ENCODE measurements at regions not wholly inside any gene's neighbourhood (a gene's known extent, or its start where the extent isn't known, plus 50 kb on each side); places are given as distances from the start of the nearest gene placed in this dataset.

DNA sequence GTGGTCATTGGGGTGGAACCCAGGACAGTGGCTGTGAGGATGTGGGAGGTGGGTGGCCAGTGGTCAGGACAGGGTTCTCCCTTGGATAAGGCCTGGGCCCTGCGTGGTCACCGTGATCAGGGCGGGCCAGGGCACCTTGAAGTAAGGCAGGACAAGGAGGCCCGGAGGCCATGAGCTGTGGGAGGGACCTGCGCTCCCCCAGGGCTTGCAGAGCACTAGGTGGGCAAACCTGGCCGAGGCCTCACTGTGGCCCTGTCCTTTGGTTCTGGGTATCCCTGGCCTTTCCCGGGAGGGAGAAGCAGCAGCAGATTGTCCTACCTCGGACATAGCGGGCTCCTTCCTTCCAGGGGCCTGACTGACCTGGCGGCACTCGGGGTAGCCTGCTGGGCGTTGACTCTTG is 144.8 kb upstream of the RET start:
- Histone ChIP-seq H3K27me3 (ENCODE audit: control insufficient read depth in 2 of 2, insufficient read depth in 2 of 2, low read length in 2 of 2) (peaks cover 0 to 29% of the 10 kb centered on the region in 2 donors), H3K4me3 (replicated peaks in 1 of 3; ENCODE audit: low read depth in 2 of 3, low read length in 3 of 3) (no peak overlapping the region), H3K9me3 (replicated peaks in 1 of 2; ENCODE audit: control insufficient read depth in 1 of 2, insufficient read depth in 1 of 2, low read length in 2 of 2) (peaks cover 0 to 3% of the 10 kb centered on the region in 2 donors), H3K79me2 (ENCODE audit: insufficient read depth, low read length) (no peaks in the 10 kb centered on the region), H3K4me1 (ENCODE audit: control insufficient read depth in 1 of 2, insufficient read depth in 2 of 2, low read length in 2 of 2) (peaks cover 12 to 27% of the 10 kb centered on the region in 2 donors), H3K36me3 (replicated peaks in 1 of 2; ENCODE audit: control insufficient read depth in 1 of 2, insufficient read depth in 2 of 2, low read length in 2 of 2) (no peaks in the 10 kb centered on the region), H4K20me1 (ENCODE audit: insufficient read depth, low read length) (no peaks in the 10 kb centered on the region), H3K4me2 (replicated peaks; ENCODE audit: extremely low read depth, low read length, poor library complexity, severe bottlenecking) (no peak overlapping the region), H3K9ac (ENCODE audit: insufficient read depth, low read length, poor library complexity, severe bottlenecking) (no peak overlapping the region), H3K27ac (ENCODE audit: low read depth in 1 of 2, low read length in 2 of 2) (no peak overlapping the region), H2AFZ (ENCODE audit: insufficient read depth, low read depth, low read length, poor library complexity, severe bottlenecking) (no peak overlapping the region)
- Mint-ChIP-seq H3K4me1 (peaks cover 25% of the 10 kb centered on the region), H3K36me3 (peaks cover 0 to 2% of the 10 kb centered on the region in 2 donors), H3K27me3 (ENCODE audit: low read depth in 3 of 3) (peaks cover 30 to 41% (median 33%) of the 10 kb centered on the region in 3 donors), H3K27ac (no peak overlapping the region), H3K9me3 (peaks cover 0 to 9% (median 3%) of the 10 kb centered on the region in 7 donors), H3K4me3 (no peak overlapping the region)
- TF ChIP-seq, protein P1, sequence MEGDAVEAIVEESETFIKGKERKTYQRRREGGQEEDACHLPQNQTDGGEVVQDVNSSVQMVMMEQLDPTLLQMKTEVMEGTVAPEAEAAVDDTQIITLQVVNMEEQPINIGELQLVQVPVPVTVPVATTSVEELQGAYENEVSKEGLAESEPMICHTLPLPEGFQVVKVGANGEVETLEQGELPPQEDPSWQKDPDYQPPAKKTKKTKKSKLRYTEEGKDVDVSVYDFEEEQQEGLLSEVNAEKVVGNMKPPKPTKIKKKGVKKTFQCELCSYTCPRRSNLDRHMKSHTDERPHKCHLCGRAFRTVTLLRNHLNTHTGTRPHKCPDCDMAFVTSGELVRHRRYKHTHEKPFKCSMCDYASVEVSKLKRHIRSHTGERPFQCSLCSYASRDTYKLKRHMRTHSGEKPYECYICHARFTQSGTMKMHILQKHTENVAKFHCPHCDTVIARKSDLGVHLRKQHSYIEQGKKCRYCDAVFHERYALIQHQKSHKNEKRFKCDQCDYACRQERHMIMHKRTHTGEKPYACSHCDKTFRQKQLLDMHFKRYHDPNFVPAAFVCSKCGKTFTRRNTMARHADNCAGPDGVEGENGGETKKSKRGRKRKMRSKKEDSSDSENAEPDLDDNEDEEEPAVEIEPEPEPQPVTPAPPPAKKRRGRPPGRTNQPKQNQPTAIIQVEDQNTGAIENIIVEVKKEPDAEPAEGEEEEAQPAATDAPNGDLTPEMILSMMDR (IDR thresholded peaks at IDR 0.05) = no peak
- DNase-seq = no peak
- 91% methylated on average over 7 of the region's 12 CpGs for WGBS (ENCODE audit: insufficient coverage)
- intact Hi-C loops (cut with micrococcal nuclease) = loop anchor here in 1 of 2 donors (10.0 kb wide), 1 partner anchor 83 kb away; no protein-coding TSS in a partner anchor

DNA sequence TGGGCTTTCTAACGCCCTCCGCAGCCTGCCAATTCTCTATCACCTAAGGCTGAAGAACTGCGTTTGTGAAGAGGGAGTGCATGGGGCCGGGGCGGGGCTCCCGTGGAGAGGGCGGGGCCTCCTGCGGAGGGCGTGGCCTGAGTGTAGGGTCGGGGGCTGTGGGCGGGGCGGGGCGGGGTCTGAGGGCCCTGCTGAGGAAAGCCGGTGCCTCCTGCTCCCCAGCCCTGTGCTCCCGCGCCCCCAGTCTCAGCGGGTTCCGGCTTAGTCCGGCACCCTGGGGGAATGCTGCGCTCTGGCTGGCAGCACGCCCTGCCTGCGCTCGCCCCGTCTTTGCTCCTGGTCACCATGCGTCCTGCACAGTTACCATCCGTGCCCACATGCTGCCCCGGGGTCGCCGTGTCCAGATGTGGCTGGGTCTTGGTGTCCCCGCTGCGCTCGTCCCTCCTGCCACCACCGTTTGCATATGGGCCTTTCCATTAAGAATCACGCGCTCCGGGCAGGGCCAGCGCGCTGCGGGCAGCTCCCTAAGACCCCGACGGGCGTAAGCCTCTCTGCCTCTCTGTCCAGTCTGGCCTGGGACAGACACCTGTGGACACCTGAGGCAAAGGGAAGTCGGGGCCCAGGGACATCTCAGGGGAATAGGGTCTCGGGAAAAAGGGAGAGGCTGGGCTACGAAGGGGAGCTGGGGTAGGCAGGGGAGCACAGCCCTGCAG is 144.0 kb upstream of the RET start:
- 4% methylated on average over 33 of the region's 45 CpGs for WGBS (ENCODE audit: insufficient coverage)
- peak overlapping the region; percentile 86 to 95 for H3K4me3 Mint-ChIP-seq
- H3K9ac ChIP-seq (ENCODE audit: insufficient read depth, low read length, poor library complexity, severe bottlenecking) = peak overlapping the region; percentile 4
- intact Hi-C loops (cut with micrococcal nuclease) = loop anchor here in 1 of 2 donors (10.0 kb wide), 1 partner anchor 82 kb away; no protein-coding TSS in a partner anchor
- peaks cover 25% of the 10 kb centered on the region for H3K4me1 Mint-ChIP-seq
- peaks cover 12 to 27% of the 10 kb centered on the region in 2 donors for H3K4me1 ChIP-seq (ENCODE audit: control insufficient read depth in 1 of 2, insufficient read depth in 2 of 2, low read length in 2 of 2)
- H3K27me3 Mint-ChIP-seq (ENCODE audit: low read depth in 3 of 3) = peaks cover 28 to 39% (median 30%) of the 10 kb centered on the region in 3 donors
- no peaks in the 10 kb centered on the region for H4K20me1 ChIP-seq (ENCODE audit: insufficient read depth, low read length)
- H3K9me3 ChIP-seq (replicated peaks in 1 of 2; ENCODE audit: control insufficient read depth in 1 of 2, insufficient read depth in 1 of 2, low read length in 2 of 2) = peaks cover 0 to 3% of the 10 kb centered on the region in 2 donors
- H3K79me2 ChIP-seq (ENCODE audit: insufficient read depth, low read length) = no peaks in the 10 kb centered on the region
- H3K4me3 ChIP-seq (replicated peaks in 1 of 3; ENCODE audit: low read depth in 2 of 3, low read length in 3 of 3) = peak overlapping the region; percentile 7 to 73 (median 19)
- peak in 1 of 3 donors; percentile 4 for DNase-seq
- H3K9me3 Mint-ChIP-seq = peaks cover 0 to 9% (median 2%) of the 10 kb centered on the region in 7 donors
- no peak overlapping the region for H3K27ac Mint-ChIP-seq
- H3K36me3 Mint-ChIP-seq = peaks cover 0 to 2% of the 10 kb centered on the region in 2 donors
- TF ChIP-seq, protein P1 (IDR thresholded peaks at IDR 0.05) = no peak
- peak overlapping the region; percentile 82 for H3K4me2 ChIP-seq (replicated peaks; ENCODE audit: extremely low read depth, low read length, poor library complexity, severe bottlenecking)
- no peaks in the 10 kb centered on the region for H3K36me3 ChIP-seq (replicated peaks in 1 of 2; ENCODE audit: control insufficient read depth in 1 of 2, insufficient read depth in 2 of 2, low read length in 2 of 2)
- H3K27me3 ChIP-seq (ENCODE audit: control insufficient read depth in 2 of 2, insufficient read depth in 2 of 2, low read length in 2 of 2) = peaks cover 0 to 29% of the 10 kb centered on the region in 2 donors
- no peak overlapping the region for H3K27ac ChIP-seq (ENCODE audit: low read depth in 1 of 2, low read length in 2 of 2)
- H2AFZ ChIP-seq (ENCODE audit: insufficient read depth, low read depth, low read length, poor library complexity, severe bottlenecking) = peak overlapping the region; percentile 72
